ENCODE measurements at regions not wholly inside any gene's neighbourhood (a gene's known extent, or its start where the extent isn't known, plus 50 kb on each side); places are given as distances from the start of the nearest gene placed in this dataset.
A peak's percentile ranks its signal among the peaks of the same experiment; 100 is the strongest.

- Histone ChIP-seq H3K4me1 (ENCODE audit: control insufficient read depth, insufficient read depth, low read length) (no peaks in the 10 kb centered on the region), H3K9me3 (ENCODE audit: control insufficient read depth, low read length) (no peaks in the 10 kb centered on the region), H3K27ac (ENCODE audit: low read length) (no peak overlapping the region), H3K4me3 (ENCODE audit: low read length) (no peak overlapping the region), H3K27me3 (ENCODE audit: control insufficient read depth, insufficient read depth) (no peaks in the 10 kb centered on the region)
- no peak for ATAC-seq
- WGBS: 84% methylated on average over 6 of the region's 6 CpGs
- no peak for DNase-seq
- intact Hi-C loops (cut with DNase I): no loop called here
Observed at GRCh38 chr11:32307913-32308312, 127.4 kb downstream of the WT1 start.

- Histone ChIP-seq H3K27ac (ENCODE audit: low read length) (no peak overlapping the region), H3K27me3 (ENCODE audit: control insufficient read depth, insufficient read depth) (no peaks in the 10 kb centered on the region), H3K4me1 (ENCODE audit: control insufficient read depth, insufficient read depth, low read length) (no peaks in the 10 kb centered on the region), H3K9me3 (ENCODE audit: control insufficient read depth, low read length) (no peaks in the 10 kb centered on the region), H3K4me3 (ENCODE audit: low read length) (no peak overlapping the region)
- WGBS: 75% methylated on average over 9 of the region's 9 CpGs
- intact Hi-C loops (cut with DNase I): no loop called here
- no peak for ATAC-seq
- DNase-seq: no peak
Observed at GRCh38 chr11:32309530-32310213, 125.7 kb downstream of the WT1 start.

GRCh38 chr11:32310214-32310601, 125.1 kb downstream of the WT1 start:
- Histone ChIP-seq H3K4me3 (ENCODE audit: low read length) (no peak overlapping the region), H3K4me1 (ENCODE audit: control insufficient read depth, insufficient read depth, low read length) (no peaks in the 10 kb centered on the region), H3K27ac (ENCODE audit: low read length) (no peak overlapping the region), H3K9me3 (ENCODE audit: control insufficient read depth, low read length) (no peaks in the 10 kb centered on the region), H3K27me3 (ENCODE audit: control insufficient read depth, insufficient read depth) (no peaks in the 10 kb centered on the region)
- ATAC-seq (no peak), DNase-seq (peak in 1 of 3 donors; percentile 22)
- intact Hi-C loops (cut with DNase I): no loop called here
- 79% methylated on average over 6 of the region's 6 CpGs for WGBS

- no peak for DNase-seq
- H3K4me3 ChIP-seq (ENCODE audit: low read length): no peak overlapping the region
- no peaks in the 10 kb centered on the region for H3K9me3 ChIP-seq (ENCODE audit: control insufficient read depth, low read length)
- intact Hi-C loops (cut with DNase I): no loop called here
- H3K4me1 ChIP-seq (ENCODE audit: control insufficient read depth, insufficient read depth, low read length): no peaks in the 10 kb centered on the region
- no peak overlapping the region for H3K27ac ChIP-seq (ENCODE audit: low read length)
- WGBS: 70% methylated on average over 6 of the region's 6 CpGs
- ATAC-seq: no peak
- H3K27me3 ChIP-seq (ENCODE audit: control insufficient read depth, insufficient read depth): no peaks in the 10 kb centered on the region
Observed at GRCh38 chr11:32311346-32312065, 123.8 kb downstream of the WT1 start.

- Histone ChIP-seq H3K27ac (ENCODE audit: low read length) (no peak overlapping the region), H3K27me3 (ENCODE audit: control insufficient read depth, insufficient read depth) (no peaks in the 10 kb centered on the region), H3K4me1 (ENCODE audit: control insufficient read depth, insufficient read depth, low read length) (no peaks in the 10 kb centered on the region), H3K9me3 (ENCODE audit: control insufficient read depth, low read length) (no peaks in the 10 kb centered on the region), H3K4me3 (ENCODE audit: low read length) (no peak overlapping the region)
- ATAC-seq (no peak), DNase-seq (no peak)
- intact Hi-C loops (cut with DNase I): no loop called here
- WGBS: 69% methylated on average over 6 of the region's 6 CpGs
Observed at GRCh38 chr11:32312206-32312817, 123.0 kb downstream of the WT1 start.

GRCh38 chr11:32312865-32313403, 122.4 kb downstream of the WT1 start:
- peak in 2 of 3 donors; percentile 34 to 46 for DNase-seq
- H3K4me1 ChIP-seq (ENCODE audit: control insufficient read depth, insufficient read depth, low read length): no peaks in the 10 kb centered on the region
- 26% methylated on average over 12 of the region's 12 CpGs for WGBS
- no peak overlapping the region for H3K27ac ChIP-seq (ENCODE audit: low read length)
- no peak overlapping the region for H3K4me3 ChIP-seq (ENCODE audit: low read length)
- ATAC-seq: peak; percentile 78 to 81
- no peaks in the 10 kb centered on the region for H3K27me3 ChIP-seq (ENCODE audit: control insufficient read depth, insufficient read depth)
- intact Hi-C loops (cut with DNase I): no loop called here
- H3K9me3 ChIP-seq (ENCODE audit: control insufficient read depth, low read length): no peaks in the 10 kb centered on the region

GRCh38 chr11:32313477-32313876, 121.9 kb downstream of the WT1 start:
- Histone ChIP-seq H3K27me3 (ENCODE audit: control insufficient read depth, insufficient read depth) (no peaks in the 10 kb centered on the region), H3K9me3 (ENCODE audit: control insufficient read depth, low read length) (no peaks in the 10 kb centered on the region), H3K27ac (ENCODE audit: low read length) (no peak overlapping the region), H3K4me3 (ENCODE audit: low read length) (no peak overlapping the region), H3K4me1 (ENCODE audit: control insufficient read depth, insufficient read depth, low read length) (no peaks in the 10 kb centered on the region)
- WGBS: 83% methylated on average over 6 of the region's 6 CpGs
- DNase-seq (peak in 1 of 3 donors; percentile 21), ATAC-seq (no peak)
- intact Hi-C loops (cut with DNase I): no loop called here

GRCh38 chr11:32315121-32315520, 120.2 kb downstream of the WT1 start:
- ATAC-seq (no peak), DNase-seq (no peak)
- intact Hi-C loops (cut with DNase I): loop anchor here in 1 of 4 donors (5.0 kb wide), 1 partner anchor 477 kb away; the partner anchor contains the start of gene CCDC73
- Histone ChIP-seq H3K27ac (ENCODE audit: low read length) (no peak overlapping the region), H3K27me3 (ENCODE audit: control insufficient read depth, insufficient read depth) (no peaks in the 10 kb centered on the region), H3K9me3 (ENCODE audit: control insufficient read depth, low read length) (no peaks in the 10 kb centered on the region), H3K4me1 (ENCODE audit: control insufficient read depth, insufficient read depth, low read length) (no peaks in the 10 kb centered on the region), H3K4me3 (ENCODE audit: low read length) (no peak overlapping the region)
- 83% methylated on average over 4 of the region's 4 CpGs for WGBS

- WGBS: 92% methylated on average over 3 of the region's 3 CpGs
- Histone ChIP-seq H3K27me3 (ENCODE audit: control insufficient read depth, insufficient read depth) (no peaks in the 10 kb centered on the region), H3K4me3 (ENCODE audit: low read length) (no peak overlapping the region), H3K9me3 (ENCODE audit: control insufficient read depth, low read length) (no peaks in the 10 kb centered on the region), H3K27ac (ENCODE audit: low read length) (no peak overlapping the region), H3K4me1 (ENCODE audit: control insufficient read depth, insufficient read depth, low read length) (no peaks in the 10 kb centered on the region)
- ATAC-seq (no peak), DNase-seq (no peak)
- intact Hi-C loops (cut with DNase I): loop anchor here in 1 of 4 donors (5.0 kb wide), 1 partner anchor 476 kb away; the partner anchor contains the start of gene CCDC73
Observed at GRCh38 chr11:32316232-32316631, 119.1 kb downstream of the WT1 start.

GRCh38 chr11:32316858-32317642, 118.3 kb downstream of the WT1 start:
- Histone ChIP-seq H3K27me3 (ENCODE audit: control insufficient read depth, insufficient read depth) (no peaks in the 10 kb centered on the region), H3K27ac (ENCODE audit: low read length) (no peak overlapping the region), H3K4me3 (ENCODE audit: low read length) (no peak overlapping the region), H3K9me3 (ENCODE audit: control insufficient read depth, low read length) (no peaks in the 10 kb centered on the region), H3K4me1 (ENCODE audit: control insufficient read depth, insufficient read depth, low read length) (no peaks in the 10 kb centered on the region)
- ATAC-seq (no peak), DNase-seq (no peak)
- intact Hi-C loops (cut with DNase I): loop anchor here in 1 of 4 donors (5.0 kb wide), 1 partner anchor 475 kb away; the partner anchor contains the start of gene CCDC73
- 79% methylated on average over 4 of the region's 4 CpGs for WGBS

All from right cardiac atrium (tissue), 5 donors.